ENCODE measurements at regions not wholly inside any gene's neighbourhood (a gene's known extent, or its start where the extent isn't known, plus 50 kb on each side); places are given as distances from the start of the nearest gene placed in this dataset.

DNA sequence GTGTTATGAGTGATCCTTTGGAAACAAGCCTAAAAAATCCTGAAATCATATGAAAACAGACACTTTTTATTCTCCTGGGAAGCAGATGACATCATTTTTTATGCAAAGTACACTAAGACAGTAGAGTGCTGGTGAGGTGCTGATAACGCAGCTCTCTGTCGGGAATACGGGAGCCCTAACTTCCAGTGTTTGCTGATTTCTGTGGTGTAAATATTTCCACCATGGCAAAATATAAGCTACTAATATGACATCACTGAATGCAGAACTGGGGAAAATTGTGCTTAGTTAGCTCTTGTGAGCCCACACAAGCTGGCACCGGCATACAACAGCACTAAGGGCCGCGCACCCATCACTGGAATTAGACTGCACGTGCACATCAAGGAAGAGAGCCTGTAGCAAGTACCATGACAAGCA lies 82.6 kb downstream of the FAM76B start:
- Histone ChIP-seq H3K4me2 (ENCODE audit: low read length) (no peak overlapping the region), H3K9me3 (ENCODE audit: control insufficient read depth in 1 of 2, insufficient read depth in 1 of 2, low read depth in 1 of 2, low read length in 2 of 2) (no peaks in the 10 kb centered on the region), H3K9me2 (ENCODE audit: insufficient read depth) (no peaks in the 10 kb centered on the region), H3K4me1 (ENCODE audit: control insufficient read depth in 1 of 2, insufficient read depth in 2 of 2, low read length in 2 of 2) (0 out of 4 replicates have a peak, but pooled peaks cover 0 to 3% of the 10 kb centered on the region in 2 experiments), H3K4me3 (replicated peaks in 1 of 2; ENCODE audit: low read depth in 1 of 2, low read length in 2 of 2) (no peak overlapping the region), H4K20me1 (ENCODE audit: insufficient read depth) (no peaks in the 10 kb centered on the region), H3K36me3 (ENCODE audit: control insufficient read depth in 1 of 2, insufficient read depth in 2 of 2, low read length in 2 of 2) (no peaks in the 10 kb centered on the region), H3K27me3 (ENCODE audit: insufficient read depth, low read length) (peaks cover 30% of the 10 kb centered on the region), H3K79me2 (ENCODE audit: insufficient read depth, low read length) (no peaks in the 10 kb centered on the region), H3K9ac (ENCODE audit: low read length) (no peak overlapping the region), H3K27ac (ENCODE audit: low read depth, low read length) (no peak overlapping the region), H2AFZ (ENCODE audit: low read depth, low read length, poor library complexity, severe bottlenecking) (no peak overlapping the region)
- no peak for TF ChIP-seq CTCF (IDR thresholded peaks at IDR 0.05 in 2 of 3, conservative IDR thresholded peaks at IDR 0.05 in 1 of 3; ENCODE audit: borderline replicate concordance in 1 of 3, insufficient read depth in 1 of 3, low read depth in 2 of 3, low read length in 2 of 3)
- no peak for TF ChIP-seq RAD21 (IDR thresholded peaks at IDR 0.05; ENCODE audit: low read depth)
- no peak for TF ChIP-seq SIN3A (IDR thresholded peaks at IDR 0.05; ENCODE audit: low read depth)
- no peak for TF ChIP-seq POLR2AphosphoS5 (IDR thresholded peaks at IDR 0.05; ENCODE audit: low read depth, low read length)
- TF ChIP-seq EZH2phosphoT487 (IDR thresholded peaks at IDR 0.05; ENCODE audit: borderline replicate concordance) = no peak
- no peak for TF ChIP-seq ZNF274 (IDR thresholded peaks at IDR 0.05; ENCODE audit: low read depth, low read length)
- TF ChIP-seq EZH2 (IDR thresholded peaks at IDR 0.05) = no peak
- TF ChIP-seq ZBTB33 (IDR thresholded peaks at IDR 0.05; ENCODE audit: extremely low read depth, insufficient replicate concordance, low read length) = no peak
- no peak for TF ChIP-seq EGR1 (IDR thresholded peaks at IDR 0.05; ENCODE audit: low read depth)
- TF ChIP-seq JUND (IDR thresholded peaks at IDR 0.05) = no peak
- TF ChIP-seq FOSL1 (IDR thresholded peaks at IDR 0.05; ENCODE audit: low read depth) = no peak
- TF ChIP-seq, protein P1, sequence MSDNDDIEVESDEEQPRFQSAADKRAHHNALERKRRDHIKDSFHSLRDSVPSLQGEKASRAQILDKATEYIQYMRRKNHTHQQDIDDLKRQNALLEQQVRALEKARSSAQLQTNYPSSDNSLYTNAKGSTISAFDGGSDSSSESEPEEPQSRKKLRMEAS (IDR thresholded peaks at IDR 0.05) = no peak
- TF ChIP-seq TCF7L2 (IDR thresholded peaks at IDR 0.05; ENCODE audit: borderline replicate concordance, extremely low read depth, insufficient read depth, insufficient read length) = no peak
- TF ChIP-seq, protein P2, sequence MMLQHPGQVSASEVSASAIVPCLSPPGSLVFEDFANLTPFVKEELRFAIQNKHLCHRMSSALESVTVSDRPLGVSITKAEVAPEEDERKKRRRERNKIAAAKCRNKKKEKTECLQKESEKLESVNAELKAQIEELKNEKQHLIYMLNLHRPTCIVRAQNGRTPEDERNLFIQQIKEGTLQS (IDR thresholded peaks at IDR 0.05) = no peak
- TF ChIP-seq CBX3 (IDR thresholded peaks at IDR 0.05; ENCODE audit: low read depth) = no peak
- no peak for TF ChIP-seq SP1 (IDR thresholded peaks at IDR 0.05; ENCODE audit: low read depth)
- TF ChIP-seq YY1 (IDR thresholded peaks at IDR 0.05; ENCODE audit: extremely low read depth, insufficient replicate concordance, low read depth, low read length) = no peak
- intact Hi-C loops (cut with micrococcal nuclease) = no loop called here
- DNase-seq (ENCODE audit: low read depth, low spot score) = no peak
- RAD21 ChIA-PET (ENCODE audit: low non-redundant PET in 1 of 2, low total read pairs in 2 of 2, uncharacterized antibody in 2 of 2, unreplicated experiment in 2 of 2) = no interaction called here
- POLR2A ChIA-PET = no interaction called here
- no TSS peak for BruUV-seq (replicated peaks)
- ATAC-seq = no peak
- CTCF ChIA-PET = interaction anchor here (2.1 to 6.7 kb wide), 2 partner anchors 554 to 557 kb away, joined by 10 to 127 read pairs; no protein-coding TSS in a partner anchor

All from HCT116 (cell line).